ENCODE measurements at regions not wholly inside any gene's neighbourhood (a gene's known extent, or its start where the extent isn't known, plus 50 kb on each side); places are given as distances from the start of the nearest gene placed in this dataset.
"Not testable (repeated sequence)": the region's sequence is repeated elsewhere in the genome, so short reads cannot be mapped to it uniquely, and the experiment has no call there.

DNA sequence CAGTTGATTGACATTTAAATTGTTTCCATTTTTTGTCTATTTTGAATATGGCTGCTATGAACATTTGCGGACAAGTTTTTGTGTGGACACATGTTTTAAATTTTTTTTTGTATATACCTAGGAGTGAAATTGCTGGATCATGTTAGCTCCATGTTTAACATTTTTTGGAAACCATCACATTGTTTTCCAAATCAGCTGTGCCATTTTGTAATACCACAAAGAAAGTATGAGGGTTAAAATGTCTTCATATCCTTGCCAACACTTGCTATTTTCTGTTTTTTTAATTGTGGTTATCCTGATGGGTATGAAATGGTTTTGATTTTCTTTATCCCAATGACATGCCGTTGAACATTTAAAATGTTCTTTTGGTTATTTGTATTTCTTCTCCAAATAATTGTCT is 52.1 kb downstream of the CARTPT start:
- DNase-seq (ENCODE audit: low read depth in 4 of 4, low spot score in 2 of 4): no peak

- DNase-seq (ENCODE audit: low read depth in 4 of 4, low spot score in 2 of 4): no peak
Measured at GRCh38 chr5:71778678-71779276, 59.7 kb downstream of the CARTPT start.

GRCh38 chr5:71780597-71780996 is 61.5 kb downstream of the CARTPT start:
- DNase-seq (ENCODE audit: low read depth in 4 of 4, low spot score in 2 of 4): no peak

DNA sequence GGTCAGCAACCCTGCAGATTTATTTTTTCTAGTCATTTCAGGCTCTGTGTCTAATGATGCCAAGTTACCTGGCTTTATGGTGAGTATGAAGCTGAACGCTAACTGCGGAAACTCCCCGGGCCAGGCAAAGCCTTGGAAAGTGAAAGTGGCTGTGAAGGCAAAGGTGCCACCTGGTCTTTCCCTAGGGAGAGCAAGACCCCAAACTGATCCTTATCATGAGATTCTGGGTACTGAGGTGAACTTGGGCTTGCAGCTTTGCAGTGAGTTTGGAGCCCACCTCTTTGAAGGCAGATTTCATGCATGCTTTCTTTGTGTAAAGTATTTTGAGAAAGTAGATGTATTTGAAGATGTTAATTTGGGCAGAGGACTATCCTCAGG is 63.3 kb downstream of the CARTPT start:
- no peak for DNase-seq (ENCODE audit: low read depth in 4 of 4, low spot score in 2 of 4)

DNA sequence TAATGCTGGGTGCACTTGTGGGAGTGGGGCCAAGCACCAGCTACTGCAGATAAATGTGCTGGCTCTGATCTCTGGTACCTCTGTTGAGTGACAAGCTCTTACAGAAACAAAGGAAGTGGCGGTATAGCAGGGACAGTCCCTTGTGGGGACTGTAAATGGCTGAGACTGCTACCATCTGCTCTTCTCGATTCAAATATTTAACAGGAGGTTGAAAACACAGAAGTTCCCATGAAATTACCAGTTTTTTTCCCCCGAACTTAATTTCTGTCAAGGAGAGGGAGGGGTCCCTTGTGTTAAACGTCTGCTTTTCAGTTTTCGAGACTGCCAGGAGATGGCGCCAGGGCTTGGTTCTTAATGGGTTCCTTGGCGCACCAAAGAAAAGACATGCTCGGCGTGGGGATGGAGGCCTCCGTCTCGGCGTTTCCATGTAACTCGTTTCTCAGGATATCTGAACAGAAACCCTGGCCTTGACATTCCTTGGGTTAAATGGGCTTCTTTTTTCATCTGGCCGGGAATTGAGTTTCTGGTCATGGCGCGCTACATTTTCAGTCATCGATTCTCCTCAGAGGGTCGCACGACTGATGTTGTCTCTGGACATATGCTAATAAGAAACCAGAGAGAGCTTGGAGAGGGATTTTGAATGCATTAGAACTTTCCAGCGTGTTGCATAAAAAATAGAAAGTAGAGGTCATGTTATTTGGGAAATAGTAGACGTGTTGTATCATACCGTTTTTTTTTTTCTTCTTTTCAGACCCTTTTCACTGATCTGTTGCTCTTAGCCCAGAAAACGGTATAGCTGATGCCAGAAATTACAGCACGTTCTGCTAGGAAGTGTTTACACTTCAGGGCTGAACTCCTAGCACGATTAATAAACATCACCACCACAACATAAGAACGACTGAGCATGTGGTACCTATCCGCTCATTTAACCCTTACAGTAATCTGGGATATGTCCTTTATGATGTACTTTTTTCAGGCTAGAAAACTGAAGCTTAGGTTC is 64.0 kb downstream of the CARTPT start:
- DNase-seq (ENCODE audit: low read depth in 4 of 4, low spot score in 2 of 4): peak; percentile 31 to 76 (median 58)

DNA sequence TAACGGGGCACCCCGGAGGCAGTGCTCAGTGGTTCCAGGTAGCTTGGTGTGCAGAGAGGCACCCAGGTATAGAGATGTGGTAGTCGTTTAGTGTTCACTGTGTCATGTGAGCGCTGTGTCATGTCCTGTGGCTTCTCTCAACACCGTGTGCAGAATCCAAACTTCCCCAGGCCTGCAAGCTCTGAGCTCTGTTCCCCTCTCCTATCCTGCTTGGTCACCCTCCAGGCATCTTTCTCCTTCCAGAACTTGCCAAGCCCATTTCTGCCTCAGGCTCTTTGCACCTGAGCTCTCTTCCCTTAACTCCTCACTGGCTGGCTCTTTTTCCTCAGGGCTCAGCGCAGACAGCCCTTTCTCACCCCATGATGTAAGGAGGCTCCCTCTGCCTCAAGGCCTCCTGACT is 64.8 kb downstream of the CARTPT start:
- DNase-seq (ENCODE audit: low read depth in 4 of 4, low spot score in 2 of 4): no peak

DNA sequence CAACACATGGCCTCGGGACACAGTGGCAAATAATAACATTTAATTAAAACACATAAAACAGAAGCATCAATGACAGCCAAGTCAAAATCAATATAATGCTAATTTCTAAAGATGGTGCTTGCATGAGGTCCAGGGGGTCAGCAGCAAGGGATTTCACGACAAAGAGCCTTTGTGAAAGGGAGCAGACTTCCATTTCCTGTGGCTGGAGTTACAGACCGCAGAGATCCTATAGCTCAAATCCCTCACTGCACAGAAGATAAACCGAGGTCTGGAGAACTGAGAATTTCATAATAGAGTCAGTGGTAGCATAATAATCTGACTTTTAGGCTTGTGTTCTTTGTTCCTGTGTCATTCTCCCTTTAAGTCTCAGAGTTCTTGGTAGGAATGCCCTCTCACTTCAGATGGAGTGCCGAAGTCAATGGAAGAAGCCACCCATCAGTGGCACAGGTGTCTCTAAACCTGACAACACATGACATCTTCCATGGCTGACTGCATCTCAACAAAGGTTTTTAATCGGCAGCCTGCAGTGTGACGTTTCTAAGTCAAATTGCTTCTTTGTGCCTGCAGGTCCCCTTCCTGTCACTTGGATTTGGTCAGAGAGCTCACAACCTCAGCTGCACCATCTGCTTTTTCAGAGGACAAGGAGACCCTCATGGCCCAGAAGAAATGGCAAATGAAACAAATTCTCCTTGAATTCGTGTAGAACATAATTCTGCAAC is 67.4 kb downstream of the CARTPT start:
- DNase-seq (ENCODE audit: low read depth in 4 of 4, low spot score in 2 of 4): no peak

DNA sequence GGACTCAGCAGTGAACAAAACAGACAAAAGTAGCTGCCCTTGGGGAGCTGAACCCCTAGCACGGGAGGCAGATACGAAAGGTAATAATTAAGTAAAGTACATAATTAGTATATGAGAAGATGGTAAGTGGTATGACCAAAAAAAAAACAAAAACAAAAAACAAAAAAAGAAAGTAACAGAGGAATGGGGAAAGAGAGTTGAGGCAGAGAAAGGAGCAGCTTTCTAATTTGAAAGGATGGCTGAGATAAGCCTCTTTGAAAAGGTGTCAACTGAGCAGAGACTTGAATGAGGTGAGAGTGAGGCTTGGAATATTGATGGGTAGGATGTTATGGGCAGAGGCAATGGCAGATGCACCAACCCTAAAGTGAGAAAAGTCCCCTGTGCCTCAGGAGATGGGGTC is 69.7 kb downstream of the CARTPT start:
- no peak for DNase-seq (ENCODE audit: low read depth in 4 of 4, low spot score in 2 of 4)

- DNase-seq (ENCODE audit: low read depth in 4 of 4, low spot score in 2 of 4): no peak
Measured at GRCh38 chr5:71789746-71790145, 70.7 kb downstream of the CARTPT start.

GRCh38 chr5:71790433-71790832 is 71.4 kb downstream of the CARTPT start:
- DNase-seq (ENCODE audit: low read depth in 4 of 4, low spot score in 2 of 4): no peak

- not testable (repeated sequence) for DNase-seq (ENCODE audit: low read depth in 4 of 4, low spot score in 2 of 4)
Measured at GRCh38 chr5:71792041-71792440, 73.0 kb downstream of the CARTPT start.

DNA sequence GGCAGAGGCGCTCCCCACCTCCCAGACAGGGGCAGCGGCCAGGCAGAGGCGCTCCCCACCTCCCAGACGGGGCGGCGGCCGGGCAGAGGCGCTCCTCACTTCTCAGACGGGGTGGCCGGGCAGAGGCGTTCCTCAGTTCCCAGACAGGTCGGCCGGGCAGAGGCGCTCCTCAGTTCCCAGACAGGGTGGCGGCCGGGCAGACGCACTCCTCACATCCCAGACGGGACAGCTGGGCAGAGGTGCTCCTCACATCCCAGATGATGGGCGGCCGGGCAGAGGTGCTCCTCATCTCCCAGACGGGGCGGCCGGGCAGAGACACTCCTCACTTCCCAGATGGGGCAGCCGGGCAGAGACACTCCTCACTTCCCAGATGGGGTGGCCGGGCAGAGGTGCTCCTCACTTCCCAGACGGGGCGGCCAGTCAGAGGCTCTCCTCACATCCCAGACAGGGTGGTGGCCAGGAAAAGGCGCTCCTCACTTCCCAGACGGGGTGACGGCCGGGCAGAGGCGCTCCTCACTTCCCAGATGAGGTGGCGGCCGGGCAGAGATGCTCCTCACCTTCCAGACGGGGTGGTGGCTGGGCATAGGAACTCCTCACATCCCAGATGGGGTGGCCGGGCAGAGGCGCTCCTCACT is 75.1 kb downstream of the CARTPT start:
- DNase-seq (ENCODE audit: low read depth in 4 of 4, low spot score in 2 of 4): no peak

DNA sequence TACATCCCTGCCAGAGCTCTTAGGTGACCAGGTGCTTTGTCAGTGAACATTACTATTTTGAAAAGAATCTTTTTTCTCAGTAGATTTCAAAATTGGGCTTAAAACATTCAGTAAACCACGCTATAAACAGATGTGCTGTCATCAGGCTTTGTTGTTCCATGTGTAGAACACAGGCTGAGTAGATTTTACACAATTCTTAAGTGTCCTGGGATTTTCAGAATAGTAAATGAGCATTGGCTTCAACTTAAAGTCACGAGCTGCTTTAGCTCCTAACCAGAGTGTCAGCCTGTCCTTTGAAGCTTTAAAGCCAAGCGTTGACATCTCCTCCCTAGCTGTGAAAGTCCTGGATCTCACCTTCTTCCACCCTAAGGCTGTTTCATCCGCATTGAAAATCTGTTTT is 83.6 kb downstream of the CARTPT start:
- DNase-seq (ENCODE audit: low read depth in 4 of 4, low spot score in 2 of 4): no peak

DNA sequence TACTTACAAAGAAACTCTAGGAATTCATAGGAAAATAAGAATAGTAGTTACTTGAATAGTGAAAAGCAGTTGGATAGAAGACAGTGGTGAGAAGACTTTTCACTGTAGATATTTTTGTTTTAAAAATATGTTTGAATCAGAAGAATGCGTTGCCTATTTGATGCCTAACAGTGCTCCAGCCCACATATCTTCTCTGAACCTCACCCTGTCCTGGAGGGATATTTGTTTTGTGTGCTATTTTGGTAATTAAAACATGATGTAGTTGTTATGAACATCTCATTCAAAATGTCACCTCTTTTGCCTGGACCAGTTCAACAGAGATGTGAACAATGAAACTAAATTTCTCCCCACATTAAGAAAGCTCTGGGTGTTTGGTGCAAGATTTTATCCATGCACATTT is 87.6 kb downstream of the CARTPT start:
- no peak for DNase-seq (ENCODE audit: low read depth in 4 of 4, low spot score in 2 of 4)

DNA sequence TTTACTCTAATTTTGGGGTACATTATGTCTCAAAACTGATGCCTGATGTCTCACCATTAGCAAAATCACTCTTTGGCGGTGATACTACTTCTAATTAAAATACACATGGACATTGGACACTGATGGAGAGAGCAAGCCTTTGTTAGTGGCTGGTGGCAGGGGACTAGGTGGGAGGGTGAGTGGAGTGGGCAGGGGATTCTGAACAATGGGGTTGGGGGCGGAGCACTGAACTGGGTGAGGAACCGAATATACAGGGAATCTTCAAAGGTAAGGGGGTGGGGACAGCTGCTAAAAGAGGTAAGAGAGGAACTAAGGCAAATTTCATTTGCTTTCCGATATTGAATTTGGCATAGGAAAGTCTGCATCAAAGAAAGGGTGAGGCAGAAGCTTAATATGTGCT is 88.8 kb downstream of the CARTPT start:
- DNase-seq (ENCODE audit: low read depth in 4 of 4, low spot score in 2 of 4): no peak

DNA sequence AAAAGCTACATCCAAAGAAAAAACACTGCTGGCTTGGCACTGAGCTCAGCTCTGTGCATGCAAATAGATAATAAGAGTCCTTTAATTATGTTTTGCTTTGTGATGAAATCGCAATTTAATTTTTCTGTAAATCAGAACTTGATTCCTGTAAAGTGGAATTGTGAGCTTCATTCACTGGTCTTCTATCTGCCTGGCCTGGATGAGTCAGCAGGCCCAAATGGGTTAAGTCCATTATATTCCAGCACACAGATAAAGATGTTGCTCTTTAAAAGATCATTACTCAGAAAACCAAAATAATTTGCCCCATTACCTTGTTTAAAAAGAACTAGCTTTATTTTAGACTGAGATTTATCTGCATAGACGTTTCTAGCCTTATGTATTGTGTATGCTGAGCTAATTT is 90.4 kb downstream of the CARTPT start:
- DNase-seq (ENCODE audit: low read depth in 4 of 4, low spot score in 2 of 4): no peak

- no peak for DNase-seq (ENCODE audit: low read depth in 4 of 4, low spot score in 2 of 4)
Measured at GRCh38 chr5:71810023-71810422, 90.9 kb downstream of the CARTPT start.

DNA sequence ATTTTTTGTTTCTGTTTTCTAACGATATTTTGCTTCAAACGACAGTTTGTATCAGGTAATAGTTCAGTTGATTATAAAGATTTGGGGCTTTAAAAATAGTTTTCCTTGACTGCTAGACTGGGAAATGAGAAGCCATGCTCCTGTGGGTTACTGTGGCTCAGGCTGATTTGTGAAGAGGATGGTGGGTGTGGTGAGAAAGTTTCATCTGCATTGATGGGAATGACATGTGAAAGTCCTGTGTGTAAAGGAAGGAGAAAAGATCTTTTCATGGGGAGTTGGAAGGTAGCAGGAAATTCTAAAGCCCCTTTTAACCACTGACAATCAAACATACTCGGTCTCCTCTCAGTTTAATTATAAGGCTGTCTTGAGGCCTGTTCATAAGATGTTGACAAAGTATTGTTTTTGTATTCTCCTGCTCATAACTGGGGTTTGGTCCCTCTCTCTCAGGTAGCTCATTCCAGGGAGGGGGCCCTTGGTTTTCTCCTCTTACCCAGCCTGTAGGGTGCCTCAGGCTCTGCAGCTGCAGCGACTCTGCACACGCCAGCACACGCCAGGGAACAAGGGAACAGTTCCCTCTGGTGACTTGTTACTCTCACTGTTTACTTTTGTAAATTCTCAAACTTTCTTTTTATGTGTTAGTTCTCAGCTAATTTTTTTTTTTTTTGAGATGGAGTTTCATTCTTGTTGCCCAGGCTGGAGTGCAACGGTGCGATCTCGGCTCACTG is 91.6 kb downstream of the CARTPT start:
- no peak for DNase-seq (ENCODE audit: low read depth in 4 of 4, low spot score in 2 of 4)

GRCh38 chr5:71811779-71812178 is 92.7 kb downstream of the CARTPT start:
- no peak for DNase-seq (ENCODE audit: low read depth in 4 of 4, low spot score in 2 of 4)

- no peak for DNase-seq (ENCODE audit: low read depth in 4 of 4, low spot score in 2 of 4)
Measured at GRCh38 chr5:71816307-71816706, 97.2 kb downstream of the CARTPT start.

Measured in left renal cortex interstitium (tissue), 4 donors.